SU-DHL-6 (cell line): ENCODE measurements at regions not wholly inside any gene's neighbourhood (a gene's known extent, or its start where the extent isn't known, plus 50 kb on each side); places are given as distances from the start of the nearest gene placed in this dataset.

Source experiments
- H2AFZ ChIP-seq: fragments of 200-600 bp; sonication (generic); 2 replicates; pipeline ENCODE4 v1.6.1; 2014; ENCODE audit warnings: low read depth, mild to moderate bottlenecking, moderate library complexity, mixed read lengths, antibody characterized with exemption, low read length; ENCODE audit not compliant: severe bottlenecking
- H3F3A ChIP-seq: fragments of 200-600 bp; shearing (Covaris generic); 2 replicates; pipeline ENCODE4 v1.6.0; 2016; ENCODE audit warnings: antibody characterized with exemption, mild to moderate bottlenecking; ENCODE audit not compliant: insufficient read depth
- H3K27ac ChIP-seq: fragments of 200-600 bp; sonication (generic); 2 replicates; pipeline ENCODE4 v1.5.1; 2016; ENCODE audit warnings: low read depth, mild to moderate bottlenecking, low read length, moderate library complexity, mixed read lengths
- H3K27me3 ChIP-seq: fragments of 200-600 bp; sonication (generic), shearing (Covaris generic); 2 replicates; pipeline ENCODE4 v1.6.0; 2014; ENCODE audit warnings: mild to moderate bottlenecking, low read length
- H3K36me3 ChIP-seq: fragments of 200-600 bp; sonication (generic); 2 replicates; pipeline ENCODE4 v1.6.1; 2014; ENCODE audit warnings: mild to moderate bottlenecking, low read length, mixed read lengths
- H3K4me2 ChIP-seq: fragments of 300-600, 200-600 bp; shearing (Covaris generic), sonication (generic); 2 replicates; pipeline ENCODE4 v1.6.0; 2014; ENCODE audit warnings: low read length, low read depth, mild to moderate bottlenecking; ENCODE audit not compliant: poor library complexity, severe bottlenecking
- H3K4me3 ChIP-seq: fragments of 200-600 bp; sonication (generic); 2 replicates; pipeline ENCODE4 v1.5.1; 2014; ENCODE audit warnings: antibody characterized with exemption, low read length, mild to moderate bottlenecking, mixed read lengths; ENCODE audit not compliant: insufficient read depth, poor library complexity, severe bottlenecking
- H3K79me2 ChIP-seq: fragments of 200-600 bp; sonication (generic); 2 replicates; pipeline ENCODE4 v1.6.1; 2014; ENCODE audit warnings: mild to moderate bottlenecking, low read length, moderate library complexity; ENCODE audit not compliant: insufficient read depth
- H3K9ac ChIP-seq: fragments of 200-600 bp; sonication (generic); 2 replicates; pipeline ENCODE4 v1.7.0; 2014; ENCODE audit warnings: mild to moderate bottlenecking, low read length
- H3K9me2 ChIP-seq: fragments of 200-600 bp; sonication (generic); replicated peaks from 2 replicates; pipeline ENCODE4 v1.6.1; 2014; ENCODE audit warnings: low read length; ENCODE audit not compliant: insufficient read depth
- H3K9me3 ChIP-seq: fragments of 200-600 bp; sonication (generic); 2 replicates; pipeline ENCODE4 v1.6.1; 2014; ENCODE audit warnings: low read length, mixed read lengths; ENCODE audit not compliant: insufficient read depth
- H4K20me1 ChIP-seq: fragments of 200-600 bp; sonication (generic); 2 replicates; pipeline ENCODE4 v1.6.1; 2014; ENCODE audit warnings: low read depth, mild to moderate bottlenecking, antibody characterized with exemption, low read length, moderate library complexity, mixed read lengths
- EZH2phosphoT487 ChIP-seq: fragments of 200-600 bp; sonication (generic), shearing (Covaris generic); conservative IDR thresholded peaks from 2 replicates; pipeline ENCODE4 v1.6.1; 2018; ENCODE audit warnings: mild to moderate bottlenecking, antibody characterized with exemption, low read length, moderate library complexity, mixed read lengths
- TF ChIP-seq, protein P1 (sequence below): fragments of 200-600 bp; sonication (generic); IDR thresholded peaks from one replicate; pipeline ENCODE4 v1.5.1; 2017; ENCODE audit warnings: antibody characterized with exemption, mild to moderate bottlenecking, low read length, moderate library complexity; ENCODE audit not compliant: insufficient read depth, poor library complexity, severe bottlenecking

DNA sequence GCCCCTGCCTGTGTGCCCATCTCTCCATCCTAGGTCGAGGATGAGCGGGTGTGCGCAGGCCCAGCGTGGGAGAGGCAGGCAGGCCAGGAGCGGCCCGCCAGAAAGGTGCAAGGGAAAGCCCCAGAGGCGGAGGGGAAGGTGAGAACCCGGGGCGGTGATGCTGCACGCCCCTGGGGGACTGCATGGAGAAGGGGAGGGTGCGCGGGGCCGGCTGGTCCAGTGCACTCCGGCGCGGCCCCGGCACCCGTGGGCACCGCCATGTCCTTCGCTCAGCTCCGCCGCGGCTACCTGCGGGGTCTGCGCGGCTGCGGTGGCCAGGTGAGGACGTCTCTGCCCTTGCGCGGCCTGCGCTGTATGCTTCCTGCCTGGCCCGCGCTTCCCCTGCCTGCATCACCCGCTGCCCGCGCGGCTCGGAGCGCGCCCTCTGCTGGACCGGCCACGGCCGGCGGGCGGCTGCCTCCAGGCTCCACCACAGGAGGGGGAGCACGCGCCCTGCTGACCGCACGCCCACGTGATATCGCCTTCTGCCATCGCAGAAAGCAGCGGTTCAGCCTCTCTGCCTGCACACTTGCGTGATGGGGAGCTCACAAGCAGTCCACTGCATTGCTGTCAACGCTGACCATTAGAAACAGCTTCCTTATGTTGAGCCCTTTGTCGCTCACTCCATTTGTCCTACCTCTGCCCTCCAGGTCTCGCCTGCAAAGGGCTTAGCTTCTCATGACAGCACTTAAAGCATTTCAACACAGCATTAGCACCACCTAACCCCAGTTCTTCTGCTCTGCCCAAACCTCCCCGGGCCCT is 73.9 kb downstream of the CXCL12 start:
- Histone ChIP-seq H3K27ac (no peak overlapping the region), H2AFZ (no peak overlapping the region), H3K79me2 (no peaks in the 10 kb centered on the region), H3K27me3 (no peaks in the 10 kb centered on the region), H3F3A (no peaks in the 10 kb centered on the region), H3K9me2 (no peaks in the 10 kb centered on the region), H3K9ac (no peak overlapping the region), H3K36me3 (no peaks in the 10 kb centered on the region), H3K9me3 (no peaks in the 10 kb centered on the region), H3K4me3 (no peak overlapping the region), H4K20me1 (no peaks in the 10 kb centered on the region), H3K4me2 (no peak overlapping the region)
- TF ChIP-seq EZH2phosphoT487 = no peak
- TF ChIP-seq, protein P1, sequence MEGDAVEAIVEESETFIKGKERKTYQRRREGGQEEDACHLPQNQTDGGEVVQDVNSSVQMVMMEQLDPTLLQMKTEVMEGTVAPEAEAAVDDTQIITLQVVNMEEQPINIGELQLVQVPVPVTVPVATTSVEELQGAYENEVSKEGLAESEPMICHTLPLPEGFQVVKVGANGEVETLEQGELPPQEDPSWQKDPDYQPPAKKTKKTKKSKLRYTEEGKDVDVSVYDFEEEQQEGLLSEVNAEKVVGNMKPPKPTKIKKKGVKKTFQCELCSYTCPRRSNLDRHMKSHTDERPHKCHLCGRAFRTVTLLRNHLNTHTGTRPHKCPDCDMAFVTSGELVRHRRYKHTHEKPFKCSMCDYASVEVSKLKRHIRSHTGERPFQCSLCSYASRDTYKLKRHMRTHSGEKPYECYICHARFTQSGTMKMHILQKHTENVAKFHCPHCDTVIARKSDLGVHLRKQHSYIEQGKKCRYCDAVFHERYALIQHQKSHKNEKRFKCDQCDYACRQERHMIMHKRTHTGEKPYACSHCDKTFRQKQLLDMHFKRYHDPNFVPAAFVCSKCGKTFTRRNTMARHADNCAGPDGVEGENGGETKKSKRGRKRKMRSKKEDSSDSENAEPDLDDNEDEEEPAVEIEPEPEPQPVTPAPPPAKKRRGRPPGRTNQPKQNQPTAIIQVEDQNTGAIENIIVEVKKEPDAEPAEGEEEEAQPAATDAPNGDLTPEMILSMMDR = peak; percentile 35

DNA sequence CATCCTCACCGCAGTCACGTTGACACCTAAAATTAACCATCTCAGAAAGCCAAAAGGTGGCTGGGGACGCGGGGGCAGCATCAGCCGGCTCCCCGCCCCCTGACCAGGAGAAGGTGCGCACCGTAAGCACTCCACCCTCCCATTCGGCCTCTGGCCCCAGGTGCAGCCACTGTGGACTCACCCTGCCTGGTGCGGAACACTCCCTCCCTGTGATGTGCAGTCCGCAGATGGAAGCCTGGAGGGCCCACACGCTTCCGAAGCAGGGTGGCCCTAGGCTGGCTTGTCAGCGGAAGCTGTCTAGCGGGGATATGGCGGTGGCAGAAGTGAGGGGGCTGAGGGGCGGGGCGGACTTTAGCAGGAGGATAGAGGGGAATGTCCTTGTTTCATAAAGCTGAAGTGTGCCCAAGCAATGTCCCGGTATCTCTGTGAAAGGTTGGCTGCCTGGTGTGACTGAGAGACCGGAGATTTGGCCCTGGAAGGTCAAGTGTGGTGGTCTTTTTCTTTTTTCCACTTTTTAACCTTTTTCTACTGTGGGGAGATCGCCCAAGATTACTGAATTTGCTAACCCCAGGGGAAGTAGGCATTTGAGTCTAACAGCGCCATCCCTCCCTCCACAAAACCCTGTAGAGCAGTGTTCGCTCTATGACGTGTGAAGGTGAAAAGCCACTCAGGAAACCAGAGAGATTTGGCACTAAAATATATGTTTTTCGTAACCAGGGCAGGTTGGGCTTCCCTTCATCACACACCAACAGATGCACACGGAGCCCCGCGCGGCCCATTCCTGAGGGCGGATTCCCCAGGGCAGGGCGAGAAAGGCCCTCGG is 74.7 kb downstream of the CXCL12 start:
- no peak overlapping the region for H3K27ac ChIP-seq
- H3K4me2 ChIP-seq = no peak overlapping the region
- no peaks in the 10 kb centered on the region for H3K27me3 ChIP-seq
- H3K4me3 ChIP-seq = no peak overlapping the region
- H3K9me2 ChIP-seq = no peaks in the 10 kb centered on the region
- no peaks in the 10 kb centered on the region for H3F3A ChIP-seq
- TF ChIP-seq EZH2phosphoT487 = no peak
- TF ChIP-seq, protein P1 = no peak
- H4K20me1 ChIP-seq = no peaks in the 10 kb centered on the region
- H3K36me3 ChIP-seq = no peaks in the 10 kb centered on the region
- H2AFZ ChIP-seq = no peak overlapping the region
- no peaks in the 10 kb centered on the region for H3K79me2 ChIP-seq
- H3K9me3 ChIP-seq = no peaks in the 10 kb centered on the region
- no peak overlapping the region for H3K9ac ChIP-seq

DNA sequence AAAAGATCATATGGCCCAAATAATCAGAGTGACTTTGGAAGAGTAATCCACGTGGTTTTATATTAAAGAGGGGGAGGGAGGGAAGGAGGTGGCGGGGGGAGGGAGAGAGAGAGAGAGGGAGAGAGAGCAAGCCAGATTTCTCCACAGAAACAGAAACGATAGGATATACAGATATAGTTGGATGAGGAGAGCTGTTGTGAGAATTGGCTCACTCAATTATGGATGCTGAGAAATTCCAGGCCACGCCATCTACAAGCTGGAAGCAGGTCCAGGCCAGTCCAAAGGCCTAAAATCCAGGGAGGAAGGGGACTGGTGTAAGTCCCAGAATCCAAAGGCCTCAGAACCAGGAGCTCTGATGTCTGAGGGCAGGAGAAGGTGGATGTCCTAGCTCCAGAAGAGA is 75.5 kb downstream of the CXCL12 start:
- no peaks in the 10 kb centered on the region for H3K36me3 ChIP-seq
- H2AFZ ChIP-seq = no peak overlapping the region
- no peak overlapping the region for H3K4me3 ChIP-seq
- H3K9me2 ChIP-seq = no peaks in the 10 kb centered on the region
- H3K79me2 ChIP-seq = no peaks in the 10 kb centered on the region
- H3K9me3 ChIP-seq = no peaks in the 10 kb centered on the region
- H3K27ac ChIP-seq = no peak overlapping the region
- TF ChIP-seq EZH2phosphoT487 = no peak
- H3K9ac ChIP-seq = no peak overlapping the region
- no peaks in the 10 kb centered on the region for H3F3A ChIP-seq
- H3K4me2 ChIP-seq = no peak overlapping the region
- H3K27me3 ChIP-seq = no peaks in the 10 kb centered on the region
- H4K20me1 ChIP-seq = no peaks in the 10 kb centered on the region

DNA sequence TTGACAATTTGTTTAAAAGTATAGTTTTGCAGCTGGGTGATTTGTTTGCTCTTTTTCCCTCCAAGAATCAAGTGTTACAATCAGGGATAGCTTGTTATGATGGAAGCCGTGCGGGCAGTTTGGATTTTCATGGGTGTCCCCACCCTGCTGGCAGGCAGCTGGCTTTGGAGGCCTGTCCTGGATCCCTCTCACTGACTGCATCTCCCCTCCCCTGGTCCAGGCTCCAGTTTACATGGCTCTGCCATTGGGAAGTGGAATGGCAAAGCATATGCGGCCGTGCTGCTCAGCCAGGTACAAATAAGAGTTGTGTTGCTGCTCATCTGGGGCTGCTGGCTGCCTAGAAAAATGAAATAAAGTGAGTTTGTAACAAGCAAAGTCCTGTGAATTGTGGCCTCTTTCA is 76.0 kb downstream of the CXCL12 start:
- Histone ChIP-seq H3K9ac (no peak overlapping the region), H3F3A (no peaks in the 10 kb centered on the region), H2AFZ (no peak overlapping the region), H3K4me3 (no peak overlapping the region), H3K36me3 (no peaks in the 10 kb centered on the region), H3K9me3 (no peaks in the 10 kb centered on the region), H3K9me2 (no peaks in the 10 kb centered on the region), H3K27me3 (no peaks in the 10 kb centered on the region), H3K4me2 (no peak overlapping the region), H3K79me2 (no peaks in the 10 kb centered on the region), H3K27ac (no peak overlapping the region), H4K20me1 (no peaks in the 10 kb centered on the region)
- TF ChIP-seq, protein P1 = no peak
- TF ChIP-seq EZH2phosphoT487 = no peak
